NCI-H187 (cell line): ENCODE measurements at regions not wholly inside any gene's neighbourhood (a gene's known extent, or its start where the extent isn't known, plus 50 kb on each side); places are given as distances from the start of the nearest gene placed in this dataset.

Experiments
- DNase-seq, 2 experiments: peaks; one replicate each; lab custom pipeline; 2025; lab: John Stamatoyannopoulos, UW

DNA sequence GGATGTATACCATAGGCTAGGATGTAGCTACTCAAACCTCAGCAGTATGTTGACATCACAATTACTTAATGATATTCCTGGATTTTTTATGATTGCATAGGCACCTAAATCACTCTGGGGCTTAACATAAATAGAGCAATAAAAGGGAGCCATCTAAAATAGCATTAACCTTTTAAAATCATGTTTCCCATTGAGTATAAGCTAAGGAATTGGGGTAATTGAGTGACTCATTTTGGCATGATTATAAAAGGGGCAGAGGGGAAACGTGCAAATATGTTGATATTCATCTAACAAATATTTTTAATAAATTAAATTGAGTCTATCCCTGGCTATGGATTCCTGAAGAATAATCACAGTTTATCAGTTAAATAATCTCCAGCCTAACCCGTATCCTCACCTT, 74.0 kb upstream of the ADGRF1 start:
- no peak for DNase-seq

GRCh38 chr6:47114460-47114859, 72.3 kb upstream of the ADGRF1 start:
- no peak for DNase-seq

DNA sequence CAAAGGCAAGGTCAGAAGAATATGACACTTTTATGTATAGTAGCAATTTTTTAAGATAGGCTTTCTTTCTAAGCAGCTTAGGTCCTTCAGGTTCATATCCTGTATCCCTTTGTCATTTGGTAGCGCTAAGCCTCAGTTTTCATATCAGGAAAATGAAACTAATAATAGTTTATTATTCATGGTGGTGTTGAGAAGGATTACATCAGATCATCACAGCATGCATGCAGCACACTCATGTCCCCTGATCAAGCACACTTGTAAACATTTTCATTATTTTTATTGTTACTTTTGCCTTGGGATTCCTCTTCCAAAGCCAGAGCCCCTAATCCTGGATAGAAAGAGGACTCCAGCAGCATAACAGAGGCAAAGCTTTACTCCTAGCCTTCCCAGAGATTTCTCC, 70.2 kb upstream of the ADGRF1 start:
- no peak for DNase-seq

DNA sequence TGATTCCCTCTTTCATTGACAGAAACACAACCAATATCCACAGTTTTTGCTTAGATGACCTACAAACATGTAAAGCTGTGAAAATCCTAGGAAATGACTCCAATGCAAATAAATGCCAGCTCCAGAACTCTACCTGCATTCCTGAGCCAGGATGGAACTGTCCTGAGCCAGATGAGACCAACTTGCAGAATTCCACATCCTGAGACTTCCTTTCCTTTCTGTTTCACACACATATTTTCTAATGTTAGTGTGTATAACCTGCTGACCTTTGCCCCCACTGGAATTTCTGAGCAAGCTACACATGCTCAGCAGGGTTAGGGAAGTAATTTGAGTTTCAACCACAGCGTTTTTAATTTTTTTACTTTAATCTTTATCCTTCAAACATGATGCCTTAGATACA, 69.6 kb upstream of the ADGRF1 start:
- no peak for DNase-seq

- DNase-seq: no peak
Measured at GRCh38 chr6:47109281-47109680, 67.1 kb upstream of the ADGRF1 start.

GRCh38 chr6:47106721-47107197, 64.6 kb upstream of the ADGRF1 start:
- DNase-seq: no peak

DNA sequence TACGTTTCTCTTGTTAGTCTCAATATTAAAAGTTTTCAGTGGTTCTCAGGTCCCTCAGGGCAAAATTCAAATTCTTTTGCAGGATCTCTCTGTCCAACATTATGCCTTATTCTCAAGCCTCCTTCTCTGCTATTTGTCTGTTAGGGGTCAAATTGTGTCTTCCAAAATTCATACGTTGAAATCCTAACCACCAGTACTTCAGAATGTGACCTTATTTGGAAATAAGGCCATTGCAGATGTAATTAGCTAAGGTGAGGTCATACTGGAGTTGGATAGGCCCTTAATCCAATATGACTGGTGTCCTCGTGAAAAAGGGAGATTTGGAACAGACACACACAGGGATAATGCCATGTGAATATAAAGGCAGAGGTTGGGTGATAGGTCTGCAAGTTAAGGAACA, 64.1 kb upstream of the ADGRF1 start:
- no peak for DNase-seq

- DNase-seq: no peak
Measured at GRCh38 chr6:47105469-47106178, 63.5 kb upstream of the ADGRF1 start.

DNA sequence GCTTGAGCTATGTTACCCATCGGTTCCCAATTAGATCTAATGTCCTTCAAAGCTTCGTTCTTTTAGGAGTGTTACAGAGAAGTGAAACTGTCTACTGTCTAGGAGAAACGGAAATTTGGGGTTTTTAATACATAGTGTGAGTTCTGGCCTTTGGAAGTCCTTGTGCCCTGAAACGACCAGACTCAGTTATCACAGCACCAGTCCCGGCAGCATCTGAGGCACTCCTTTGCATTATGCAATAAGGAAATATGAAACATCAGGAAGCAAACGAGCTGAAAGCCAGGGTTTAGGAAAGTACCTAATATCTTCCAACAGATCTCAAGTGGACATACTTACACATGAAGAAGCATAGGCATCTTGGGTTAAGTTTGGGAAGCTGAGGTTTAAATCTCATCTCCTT, 61.8 kb upstream of the ADGRF1 start:
- DNase-seq: no peak

DNA sequence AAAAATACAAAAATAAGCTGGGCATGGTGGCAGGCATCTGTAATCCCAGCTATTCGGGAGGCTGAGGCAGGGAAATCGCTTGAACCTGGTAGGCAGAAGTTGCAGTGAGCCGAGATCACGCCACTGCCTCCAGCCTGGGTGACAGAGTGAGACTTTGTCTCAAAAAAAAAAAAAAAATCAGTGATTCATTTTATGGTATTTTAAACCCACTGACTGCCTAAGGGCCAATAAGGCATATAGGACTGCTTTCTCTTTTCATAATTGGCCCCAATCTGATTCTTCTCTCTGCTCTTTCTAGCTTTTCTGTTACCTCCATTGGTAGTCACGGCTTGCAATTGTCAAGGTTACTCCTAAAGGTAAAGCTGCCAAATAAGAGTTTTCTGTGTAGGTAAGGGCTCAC, 60.2 kb upstream of the ADGRF1 start:
- DNase-seq: no peak

- DNase-seq: no peak
Measured at GRCh38 chr6:47098570-47098993, 56.5 kb upstream of the ADGRF1 start.

- peak; percentile 15 to 58 for DNase-seq
Measured at GRCh38 chr6:47097092-47097945, 55.2 kb upstream of the ADGRF1 start.

DNA sequence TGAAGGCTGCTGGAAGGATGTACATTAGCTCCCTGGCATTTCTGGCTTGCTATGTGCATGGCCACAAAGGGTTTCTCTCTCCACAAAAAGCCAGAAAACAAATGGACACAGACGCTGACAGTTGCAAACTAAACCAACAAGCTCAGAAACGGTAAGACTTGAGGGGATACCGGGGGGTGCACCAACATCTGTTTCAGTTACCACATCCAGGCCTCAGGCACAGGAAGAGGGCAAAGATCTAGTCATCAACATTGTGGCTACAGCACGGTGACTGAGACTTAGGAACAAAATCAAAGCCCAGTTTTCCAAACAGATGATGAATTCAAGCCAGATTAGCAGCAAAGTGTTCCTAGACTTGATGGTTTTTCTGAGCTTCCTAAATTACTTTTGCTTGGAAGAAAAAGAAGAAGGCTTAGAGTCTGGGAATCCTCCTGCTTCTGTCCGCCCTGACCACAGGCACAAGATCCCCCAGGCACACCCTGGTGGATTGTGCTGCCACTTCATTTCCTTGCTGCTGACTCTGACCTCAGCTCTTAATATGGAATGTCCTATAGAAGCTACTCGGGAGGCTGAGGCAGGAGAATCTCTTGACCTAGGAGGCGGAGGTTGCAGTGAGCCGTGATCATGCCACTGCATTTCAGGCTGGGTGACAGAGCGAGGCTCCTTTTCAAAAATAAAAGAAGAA, 54.2 kb upstream of the ADGRF1 start:
- no peak for DNase-seq

GRCh38 chr6:47094241-47094925, 52.3 kb upstream of the ADGRF1 start:
- DNase-seq: no peak

- DNase-seq: no peak
Measured at GRCh38 chr6:47093169-47093568, 51.0 kb upstream of the ADGRF1 start.

DNA sequence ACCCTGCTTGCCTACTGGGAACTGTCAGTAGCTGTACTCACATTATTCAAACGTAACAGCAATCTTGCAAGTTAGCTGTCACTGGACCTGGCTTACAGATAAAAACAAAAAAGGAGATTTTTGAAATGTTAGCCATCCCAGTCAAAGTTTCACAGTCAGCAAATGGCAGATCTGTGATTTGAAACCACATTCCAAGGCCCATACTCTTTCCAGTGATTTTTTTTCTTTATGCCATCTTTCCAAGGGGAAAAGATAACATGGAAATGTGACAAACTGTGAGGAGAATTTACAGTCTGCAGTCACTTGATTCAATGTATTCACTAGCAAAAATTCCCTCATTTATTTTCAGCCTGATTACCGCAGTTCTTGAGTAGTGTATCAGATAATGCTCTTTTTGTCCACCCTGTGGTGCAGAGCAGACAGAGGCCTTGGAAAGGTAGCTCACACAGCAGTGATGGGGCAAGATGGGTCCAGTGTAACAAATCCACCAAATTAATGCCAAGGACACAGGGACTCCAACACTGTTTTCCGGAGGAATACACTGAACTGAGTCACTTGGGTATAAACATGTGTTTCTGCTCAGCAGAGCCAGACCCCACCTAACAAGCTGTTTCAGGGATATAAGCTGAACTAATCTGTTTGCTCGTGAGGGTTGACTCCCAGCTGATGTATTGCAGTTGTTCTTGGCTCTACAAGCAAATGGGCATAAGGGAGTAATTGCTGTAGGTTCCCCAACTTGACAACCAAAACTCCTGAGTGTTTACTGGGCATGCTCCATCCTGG, 49.9 kb upstream of the ADGRF1 start:
- DNase-seq: no peak
